Glutamatergic neuron (in vitro differentiated cells): ENCODE measurements at regions not wholly inside any gene's neighbourhood (a gene's known extent, or its start where the extent isn't known, plus 50 kb on each side); places are given as distances from the start of the nearest gene placed in this dataset.
A peak's percentile ranks its signal among the peaks of the same experiment; 100 is the strongest.

Experiments
- DNase-seq: peaks from one replicate; pipeline ENCODE4 v3.0.0; 2022
- H3K27ac Mint-ChIP-seq: one replicate; pipeline ENCODE4 v1.8.0; 2020; ENCODE audit warnings: mild to moderate bottlenecking, mixed read lengths, inconsistent platforms; ENCODE audit not compliant: unreplicated experiment
- H3K27me3 Mint-ChIP-seq: one replicate; pipeline ENCODE4 v1.8.0; 2020; ENCODE audit warnings: mild to moderate bottlenecking, moderate library complexity, mixed read lengths, inconsistent platforms; ENCODE audit not compliant: unreplicated experiment
- H3K36me3 Mint-ChIP-seq: one replicate; pipeline ENCODE4 v1.8.0; 2020; ENCODE audit warnings: mild to moderate bottlenecking, mixed read lengths, inconsistent platforms; ENCODE audit not compliant: unreplicated experiment
- H3K4me1 Mint-ChIP-seq: one replicate; pipeline ENCODE4 v1.8.0; 2020; ENCODE audit warnings: mild to moderate bottlenecking, low read depth, mixed read lengths, inconsistent platforms; ENCODE audit not compliant: unreplicated experiment
- H3K4me3 Mint-ChIP-seq: one replicate; pipeline ENCODE4 v1.8.0; 2020; ENCODE audit warnings: mild to moderate bottlenecking, mixed read lengths, inconsistent platforms; ENCODE audit not compliant: unreplicated experiment
- H3K9me3 Mint-ChIP-seq: one replicate; pipeline ENCODE4 v1.8.0; 2020; ENCODE audit warnings: mild to moderate bottlenecking, moderate library complexity, mixed read lengths, inconsistent platforms; ENCODE audit not compliant: unreplicated experiment
- TF ChIP-seq, protein P1 (sequence below): fragments of 200-600 bp; sonication (generic); IDR thresholded peaks from one replicate; pipeline ENCODE4 v1.5.0; 2021; ENCODE audit not compliant: partially characterized antibody, unreplicated experiment

DNA sequence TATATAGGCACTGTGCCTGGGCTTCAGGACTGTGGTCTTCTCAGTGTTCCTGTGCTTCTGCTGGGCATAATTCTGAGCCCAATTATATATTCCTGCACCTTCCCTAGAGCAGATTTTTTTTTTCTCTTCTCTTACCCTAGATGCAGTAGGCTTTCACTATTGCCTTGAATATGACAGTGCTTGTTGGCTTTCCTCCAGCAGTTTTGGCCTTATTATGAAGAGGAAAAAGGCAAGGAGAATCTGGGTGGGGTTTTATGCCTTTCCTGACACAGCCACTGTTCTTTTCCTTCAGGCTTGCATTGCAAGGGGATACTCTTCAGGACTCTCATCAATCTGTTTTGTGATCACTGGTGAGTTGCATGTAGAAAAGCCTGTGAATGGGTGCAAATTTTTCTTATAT lies 221.9 kb upstream of the CELF4 start:
- Mint-ChIP-seq H3K4me1 (no peaks in the 10 kb centered on the region), H3K36me3 (no peaks in the 10 kb centered on the region), H3K27me3 (no peaks in the 10 kb centered on the region), H3K9me3 (no peaks in the 10 kb centered on the region), H3K27ac (no peak overlapping the region), H3K4me3 (no peak overlapping the region)
- TF ChIP-seq, protein P1, sequence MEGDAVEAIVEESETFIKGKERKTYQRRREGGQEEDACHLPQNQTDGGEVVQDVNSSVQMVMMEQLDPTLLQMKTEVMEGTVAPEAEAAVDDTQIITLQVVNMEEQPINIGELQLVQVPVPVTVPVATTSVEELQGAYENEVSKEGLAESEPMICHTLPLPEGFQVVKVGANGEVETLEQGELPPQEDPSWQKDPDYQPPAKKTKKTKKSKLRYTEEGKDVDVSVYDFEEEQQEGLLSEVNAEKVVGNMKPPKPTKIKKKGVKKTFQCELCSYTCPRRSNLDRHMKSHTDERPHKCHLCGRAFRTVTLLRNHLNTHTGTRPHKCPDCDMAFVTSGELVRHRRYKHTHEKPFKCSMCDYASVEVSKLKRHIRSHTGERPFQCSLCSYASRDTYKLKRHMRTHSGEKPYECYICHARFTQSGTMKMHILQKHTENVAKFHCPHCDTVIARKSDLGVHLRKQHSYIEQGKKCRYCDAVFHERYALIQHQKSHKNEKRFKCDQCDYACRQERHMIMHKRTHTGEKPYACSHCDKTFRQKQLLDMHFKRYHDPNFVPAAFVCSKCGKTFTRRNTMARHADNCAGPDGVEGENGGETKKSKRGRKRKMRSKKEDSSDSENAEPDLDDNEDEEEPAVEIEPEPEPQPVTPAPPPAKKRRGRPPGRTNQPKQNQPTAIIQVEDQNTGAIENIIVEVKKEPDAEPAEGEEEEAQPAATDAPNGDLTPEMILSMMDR, result no peak
- DNase-seq, result no peak

DNA sequence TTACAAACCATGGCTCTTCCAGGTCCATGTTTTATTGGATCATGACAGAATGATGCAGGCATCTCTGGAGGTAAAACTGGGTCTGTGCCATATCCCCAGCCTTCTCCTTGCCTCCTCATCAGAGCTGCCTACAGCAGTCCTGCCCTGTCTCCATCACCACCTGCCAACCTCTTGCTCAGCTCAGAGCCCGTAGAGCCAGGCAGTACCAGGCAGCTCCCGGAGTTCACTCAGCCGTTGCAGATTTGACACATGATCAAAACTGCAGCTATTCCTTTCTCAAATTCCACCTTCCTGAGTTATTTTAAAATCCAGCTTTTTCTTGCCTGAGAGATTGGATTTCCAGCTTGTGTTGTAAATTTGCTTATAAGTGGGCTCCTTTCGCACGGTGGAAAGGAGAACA lies 218.2 kb upstream of the CELF4 start:
- Mint-ChIP-seq H3K27ac (no peak overlapping the region), H3K4me3 (no peak overlapping the region), H3K36me3 (no peaks in the 10 kb centered on the region), H3K27me3 (no peaks in the 10 kb centered on the region), H3K9me3 (no peaks in the 10 kb centered on the region), H3K4me1 (no peaks in the 10 kb centered on the region)
- TF ChIP-seq, protein P1, result no peak
- no peak for DNase-seq

DNA sequence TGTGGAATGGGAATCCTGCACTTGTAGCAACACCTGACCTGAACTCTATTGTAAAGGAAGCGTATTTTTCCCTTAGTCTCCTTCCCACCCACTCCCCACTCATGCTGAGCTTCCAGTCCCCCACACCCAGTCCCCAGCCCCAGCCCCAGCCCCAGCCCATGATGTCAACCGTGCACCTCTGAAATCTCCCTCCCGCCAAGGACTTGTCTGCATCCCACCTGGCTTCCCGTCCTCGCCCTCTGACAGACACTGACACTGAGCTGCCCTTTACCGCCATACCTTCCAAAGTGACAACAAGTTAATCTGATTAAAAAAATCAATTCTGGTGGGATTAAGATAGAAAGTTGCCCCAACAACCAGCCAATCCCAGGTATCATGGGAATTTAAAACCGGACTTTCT lies 213.6 kb upstream of the CELF4 start:
- Mint-ChIP-seq H3K27me3 (peaks cover 2% of the 10 kb centered on the region), H3K4me1 (peaks cover 4% of the 10 kb centered on the region), H3K9me3 (no peaks in the 10 kb centered on the region), H3K36me3 (no peaks in the 10 kb centered on the region), H3K4me3 (no peak overlapping the region), H3K27ac (no peak overlapping the region)
- DNase-seq, result no peak
- TF ChIP-seq, protein P1, result no peak

DNA sequence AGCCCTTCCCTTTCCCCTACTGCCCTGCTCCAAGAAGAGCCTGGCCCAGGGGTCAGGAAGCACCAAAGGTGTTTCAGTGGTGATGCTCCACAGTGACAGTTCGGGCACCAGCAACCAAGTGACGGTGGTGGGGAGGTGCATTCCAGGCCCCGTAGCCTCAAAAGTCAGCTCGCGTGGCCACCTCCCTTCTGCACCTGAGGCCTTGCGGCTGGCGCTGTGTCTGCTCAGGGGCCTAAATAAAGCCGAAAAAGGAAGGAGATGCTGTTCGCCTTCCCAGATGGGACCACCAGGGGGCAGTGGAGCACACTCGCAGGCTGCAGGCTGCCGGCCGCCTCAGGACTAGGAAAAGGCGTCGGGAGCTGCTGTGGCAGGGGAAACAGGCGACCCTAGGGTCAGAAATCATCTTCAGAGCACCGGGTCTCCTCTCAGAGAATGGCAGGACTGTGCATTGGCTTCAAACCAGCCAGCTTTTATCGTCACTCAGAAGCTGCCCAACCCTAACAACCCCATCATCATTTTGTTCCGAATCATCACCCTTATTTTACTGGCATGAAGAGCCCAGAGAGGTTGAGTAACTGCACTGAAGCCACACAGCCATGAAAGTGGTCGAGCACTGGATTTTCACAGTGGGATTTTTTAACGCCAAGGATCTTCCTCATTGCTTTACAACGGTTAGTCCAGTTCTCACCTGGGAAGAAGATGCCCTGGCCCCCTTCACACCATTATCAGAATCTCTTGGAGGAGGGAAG lies 213.0 kb upstream of the CELF4 start:
- Mint-ChIP-seq H3K4me3 (no peak overlapping the region), H3K27ac (no peak overlapping the region), H3K27me3 (peaks cover 2% of the 10 kb centered on the region), H3K9me3 (no peaks in the 10 kb centered on the region), H3K36me3 (no peaks in the 10 kb centered on the region), H3K4me1 (peaks cover 4% of the 10 kb centered on the region)
- peak; percentile 92 for DNase-seq
- TF ChIP-seq, protein P1, result peak; percentile 96

DNA sequence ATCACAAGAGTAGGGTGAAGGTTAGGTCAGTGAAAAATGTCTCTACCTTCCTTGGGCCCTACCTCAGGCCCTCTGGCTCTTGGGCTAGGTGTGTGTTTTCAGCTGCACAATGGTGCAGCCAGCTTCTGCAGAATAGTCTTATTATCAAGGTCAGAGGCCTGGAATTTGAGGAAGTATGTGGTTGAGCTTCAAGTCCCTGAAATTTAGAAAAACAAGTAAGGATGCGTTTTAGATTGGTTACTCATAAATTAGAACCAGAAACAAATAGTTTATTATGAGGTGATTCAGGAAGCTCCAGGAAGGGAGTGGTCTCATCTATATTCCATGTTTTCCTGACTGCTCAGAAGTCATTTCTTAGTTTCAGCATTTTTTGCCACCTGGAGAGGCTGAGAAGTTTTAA lies 204.2 kb upstream of the CELF4 start:
- Mint-ChIP-seq H3K4me1 (peaks cover 4% of the 10 kb centered on the region), H3K4me3 (no peak overlapping the region), H3K9me3 (no peaks in the 10 kb centered on the region), H3K36me3 (no peaks in the 10 kb centered on the region), H3K27me3 (peaks cover 2% of the 10 kb centered on the region), H3K27ac (no peak overlapping the region)
- no peak for DNase-seq
- TF ChIP-seq, protein P1, result no peak
